ENCODE measurements at regions not wholly inside any gene's neighbourhood (a gene's known extent, or its start where the extent isn't known, plus 50 kb on each side); places are given as distances from the start of the nearest gene placed in this dataset.

DNA sequence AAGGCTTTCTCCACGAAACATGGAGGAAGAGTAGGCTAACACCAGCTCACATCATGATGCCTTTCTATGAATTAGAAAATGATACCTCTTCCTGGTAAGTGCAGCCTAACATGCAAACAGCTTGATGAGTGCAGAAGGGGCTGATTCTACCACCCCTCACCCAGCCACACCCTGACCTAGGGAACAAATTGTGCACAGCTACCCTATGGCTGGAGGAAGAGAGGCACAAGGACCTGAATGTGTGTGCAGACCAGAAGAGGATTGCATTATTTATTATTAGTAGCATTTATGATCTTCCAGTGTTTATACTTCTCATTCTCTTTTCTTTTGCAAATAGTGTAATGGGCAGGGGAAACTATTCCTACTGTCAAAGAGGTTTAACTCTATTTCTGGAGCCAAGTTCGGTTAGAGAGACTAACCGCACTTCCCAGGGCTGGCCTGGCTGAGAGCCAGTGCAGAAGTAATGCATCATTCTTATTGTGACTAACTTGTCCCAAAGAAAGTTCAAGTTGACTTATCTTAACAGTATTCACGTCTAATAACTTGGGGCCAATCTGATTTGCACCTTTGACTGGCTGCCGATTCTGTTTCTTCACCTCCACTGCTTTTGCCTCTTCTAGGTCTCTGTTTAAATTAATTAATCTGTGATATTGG, 237.5 kb downstream of the CD83 start:
- H3K36me3 ChIP-seq (ENCODE audit: control insufficient read depth, insufficient read depth, low read length), result no peaks in the 10 kb centered on the region
- H3K9me3 ChIP-seq (ENCODE audit: control insufficient read depth, insufficient read depth, low read length), result no peaks in the 10 kb centered on the region
- peaks cover 3% of the 10 kb centered on the region for H3K4me1 ChIP-seq (ENCODE audit: control insufficient read depth, insufficient read depth, low read length)
- H3K27me3 ChIP-seq (ENCODE audit: control insufficient read depth, insufficient read depth, low read length), result no peaks in the 10 kb centered on the region
- no peak overlapping the region for H3K9ac ChIP-seq (ENCODE audit: low read depth, low read length)
- H3K4me3 ChIP-seq (ENCODE audit: low read depth, low read length), result no peak overlapping the region

DNA sequence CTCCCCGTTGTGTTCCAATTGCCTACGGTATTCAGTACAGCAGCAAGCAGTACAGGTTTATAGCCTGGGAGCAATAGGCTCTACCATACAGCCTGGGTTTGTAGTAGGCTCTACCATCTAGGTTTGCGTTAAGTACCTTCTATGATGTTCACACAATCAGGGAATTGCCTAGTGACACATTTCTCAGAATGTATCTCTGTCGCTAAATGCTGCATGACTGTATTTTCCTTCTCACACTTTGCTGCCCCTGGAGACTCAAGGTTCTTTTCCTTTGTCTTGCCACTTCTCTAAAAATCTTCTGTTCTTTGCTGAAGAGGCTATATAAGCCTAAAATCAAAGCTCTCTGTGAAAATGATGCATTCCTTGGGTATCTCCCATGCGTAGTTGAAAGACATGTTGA, 241.9 kb downstream of the CD83 start:
- Histone ChIP-seq H3K9me3 (ENCODE audit: control insufficient read depth, insufficient read depth, low read length) (no peaks in the 10 kb centered on the region), H3K9ac (ENCODE audit: low read depth, low read length) (no peak overlapping the region), H3K4me1 (ENCODE audit: control insufficient read depth, insufficient read depth, low read length) (peaks cover 12% of the 10 kb centered on the region), H3K4me3 (ENCODE audit: low read depth, low read length) (no peak overlapping the region), H3K36me3 (ENCODE audit: control insufficient read depth, insufficient read depth, low read length) (no peaks in the 10 kb centered on the region), H3K27me3 (ENCODE audit: control insufficient read depth, insufficient read depth, low read length) (no peaks in the 10 kb centered on the region)

DNA sequence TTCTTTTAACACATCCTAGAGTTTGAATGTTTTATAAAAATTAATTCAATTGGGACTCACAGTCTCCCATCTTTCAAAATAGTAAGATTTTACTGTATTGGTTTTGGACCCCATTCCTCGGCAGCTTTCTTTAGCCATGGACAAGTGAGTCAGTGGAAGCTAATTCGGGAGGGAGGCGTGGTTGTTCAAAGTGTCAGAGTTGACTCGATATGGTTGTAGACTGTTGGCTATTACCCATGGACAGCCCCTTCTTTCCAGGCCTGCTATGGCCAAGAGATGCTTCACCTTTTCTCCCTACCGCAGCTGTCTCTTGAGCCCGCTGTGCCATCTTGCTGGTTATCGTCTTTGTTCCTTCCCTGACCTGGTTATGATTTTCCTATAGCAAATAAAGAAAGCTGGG, 243.0 kb downstream of the CD83 start:
- Histone ChIP-seq H3K4me3 (ENCODE audit: low read depth, low read length) (no peak overlapping the region), H3K36me3 (ENCODE audit: control insufficient read depth, insufficient read depth, low read length) (no peaks in the 10 kb centered on the region), H3K27me3 (ENCODE audit: control insufficient read depth, insufficient read depth, low read length) (no peaks in the 10 kb centered on the region), H3K9ac (ENCODE audit: low read depth, low read length) (no peak overlapping the region), H3K4me1 (ENCODE audit: control insufficient read depth, insufficient read depth, low read length) (peaks cover 12% of the 10 kb centered on the region), H3K9me3 (ENCODE audit: control insufficient read depth, insufficient read depth, low read length) (no peaks in the 10 kb centered on the region)

DNA sequence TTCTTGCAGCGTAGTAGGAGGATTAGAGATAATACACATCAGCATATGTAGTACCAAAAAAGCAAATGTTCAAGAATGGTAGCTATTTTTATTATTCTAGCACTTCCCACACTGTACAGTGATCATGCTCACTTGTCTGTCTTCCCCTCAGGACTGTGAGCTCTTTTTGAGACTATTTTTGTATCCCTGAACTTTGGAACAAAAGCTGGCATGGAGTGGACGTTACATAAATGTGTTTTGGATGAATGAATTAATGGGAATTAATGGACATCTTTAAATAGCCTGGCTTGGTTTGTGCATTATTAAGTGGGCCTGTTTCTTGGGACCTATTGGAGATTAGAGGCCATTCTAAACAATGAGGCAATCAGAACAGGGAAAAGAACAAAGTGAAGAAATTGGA, 243.7 kb downstream of the CD83 start:
- Histone ChIP-seq H3K9me3 (ENCODE audit: control insufficient read depth, insufficient read depth, low read length) (no peaks in the 10 kb centered on the region), H3K36me3 (ENCODE audit: control insufficient read depth, insufficient read depth, low read length) (no peaks in the 10 kb centered on the region), H3K27me3 (ENCODE audit: control insufficient read depth, insufficient read depth, low read length) (no peaks in the 10 kb centered on the region), H3K9ac (ENCODE audit: low read depth, low read length) (no peak overlapping the region), H3K4me3 (ENCODE audit: low read depth, low read length) (no peak overlapping the region), H3K4me1 (ENCODE audit: control insufficient read depth, insufficient read depth, low read length) (peaks cover 12% of the 10 kb centered on the region)

DNA sequence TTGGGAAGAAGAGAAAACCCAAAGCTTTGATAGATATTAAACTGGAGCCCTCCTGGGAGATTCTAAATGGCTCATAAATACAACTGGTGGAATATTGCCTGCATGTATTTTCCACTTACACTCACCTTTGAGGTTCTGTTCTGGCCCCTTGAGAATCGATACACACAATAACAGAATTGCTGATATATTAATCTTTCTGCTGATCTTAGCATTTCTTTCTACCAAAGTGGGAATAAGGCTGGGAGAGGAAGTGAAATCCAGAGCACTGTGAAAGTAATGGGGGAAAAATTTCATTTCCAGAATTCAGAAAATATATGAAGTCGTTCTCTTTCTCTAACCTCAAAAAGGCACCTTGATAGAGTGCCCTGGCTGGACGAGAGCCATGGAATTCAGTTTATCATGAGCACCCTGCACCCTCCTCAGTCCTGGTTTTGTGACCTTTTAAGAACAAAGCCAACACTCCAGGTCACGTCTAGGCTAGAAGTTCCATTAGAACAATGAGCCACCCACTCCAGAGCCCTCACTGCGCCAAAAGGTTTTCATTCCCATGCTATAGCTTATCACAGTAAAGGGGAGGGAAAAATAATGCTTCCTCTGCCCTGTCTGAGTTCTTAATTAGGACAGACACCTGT, 244.5 kb downstream of the CD83 start:
- H3K9ac ChIP-seq (ENCODE audit: low read depth, low read length), result no peak overlapping the region
- no peaks in the 10 kb centered on the region for H3K36me3 ChIP-seq (ENCODE audit: control insufficient read depth, insufficient read depth, low read length)
- H3K4me3 ChIP-seq (ENCODE audit: low read depth, low read length), result no peak overlapping the region
- H3K4me1 ChIP-seq (ENCODE audit: control insufficient read depth, insufficient read depth, low read length), result peaks cover 13% of the 10 kb centered on the region
- no peaks in the 10 kb centered on the region for H3K9me3 ChIP-seq (ENCODE audit: control insufficient read depth, insufficient read depth, low read length)
- H3K27me3 ChIP-seq (ENCODE audit: control insufficient read depth, insufficient read depth, low read length), result no peaks in the 10 kb centered on the region

DNA sequence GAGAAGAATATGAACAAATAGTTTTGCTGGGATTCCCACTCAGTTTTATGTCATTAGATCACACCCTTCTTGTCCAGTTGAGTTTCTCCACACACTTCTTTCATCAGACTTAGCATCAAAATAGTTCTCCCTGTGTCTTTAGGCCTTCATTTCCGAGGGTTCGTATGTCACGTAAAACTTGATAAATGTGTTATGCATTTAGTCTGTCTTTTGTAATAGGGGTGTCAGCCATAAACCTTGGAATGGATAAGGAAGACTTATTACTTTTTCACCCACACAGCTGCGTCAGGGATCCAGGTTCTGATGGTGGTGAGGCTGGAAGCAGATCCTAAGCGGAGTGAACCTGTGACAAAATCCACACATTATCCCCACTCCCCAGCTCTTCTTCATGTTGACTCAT, 246.8 kb downstream of the CD83 start:
- H3K4me1 ChIP-seq (ENCODE audit: control insufficient read depth, insufficient read depth, low read length), result peaks cover 14% of the 10 kb centered on the region
- no peak overlapping the region for H3K4me3 ChIP-seq (ENCODE audit: low read depth, low read length)
- no peaks in the 10 kb centered on the region for H3K9me3 ChIP-seq (ENCODE audit: control insufficient read depth, insufficient read depth, low read length)
- no peaks in the 10 kb centered on the region for H3K36me3 ChIP-seq (ENCODE audit: control insufficient read depth, insufficient read depth, low read length)
- H3K9ac ChIP-seq (ENCODE audit: low read depth, low read length), result no peak overlapping the region
- H3K27me3 ChIP-seq (ENCODE audit: control insufficient read depth, insufficient read depth, low read length), result no peaks in the 10 kb centered on the region

DNA sequence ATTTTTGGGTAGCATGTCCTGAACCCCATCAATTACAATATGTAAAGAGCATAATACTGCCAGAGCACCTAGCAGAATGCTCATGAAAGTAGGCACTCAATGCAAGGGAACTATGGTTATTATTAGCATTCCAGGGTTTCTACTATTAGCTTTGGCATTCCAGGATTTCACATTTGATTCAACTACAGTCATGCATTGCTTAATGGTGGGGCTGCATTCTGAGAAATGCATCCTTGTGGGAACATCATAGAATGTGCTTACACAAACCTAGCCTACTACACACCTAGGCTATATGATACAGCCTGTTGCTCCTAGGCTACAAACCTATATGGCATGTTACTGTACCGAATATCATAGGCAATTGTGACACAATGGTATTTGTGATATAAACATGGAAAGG, 247.8 kb downstream of the CD83 start:
- H3K4me3 ChIP-seq (ENCODE audit: low read depth, low read length), result no peak overlapping the region
- H3K9me3 ChIP-seq (ENCODE audit: control insufficient read depth, insufficient read depth, low read length), result no peaks in the 10 kb centered on the region
- no peak overlapping the region for H3K9ac ChIP-seq (ENCODE audit: low read depth, low read length)
- H3K4me1 ChIP-seq (ENCODE audit: control insufficient read depth, insufficient read depth, low read length), result peaks cover 17% of the 10 kb centered on the region
- no peaks in the 10 kb centered on the region for H3K36me3 ChIP-seq (ENCODE audit: control insufficient read depth, insufficient read depth, low read length)
- H3K27me3 ChIP-seq (ENCODE audit: control insufficient read depth, insufficient read depth, low read length), result no peaks in the 10 kb centered on the region

DNA sequence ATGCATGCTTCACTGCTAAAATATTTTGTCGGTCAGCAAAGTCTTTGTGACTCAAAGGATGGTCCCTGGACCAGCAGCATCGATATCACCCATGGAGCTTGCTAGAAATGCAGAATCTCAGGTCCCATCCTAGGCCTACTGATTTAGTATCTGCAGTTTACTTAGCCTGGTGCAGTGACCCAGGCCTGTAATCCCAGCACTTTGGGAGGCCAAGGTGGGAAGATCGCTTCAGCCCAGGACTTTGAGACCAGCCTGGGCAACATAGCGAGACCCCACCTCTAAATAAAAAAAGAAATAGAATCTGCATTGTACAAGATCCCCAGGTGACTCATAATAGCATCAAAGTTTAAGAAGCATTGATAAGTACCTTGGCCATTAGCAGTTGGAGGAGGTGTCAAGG, 248.7 kb downstream of the CD83 start:
- H3K27me3 ChIP-seq (ENCODE audit: control insufficient read depth, insufficient read depth, low read length), result no peaks in the 10 kb centered on the region
- no peaks in the 10 kb centered on the region for H3K36me3 ChIP-seq (ENCODE audit: control insufficient read depth, insufficient read depth, low read length)
- no peak overlapping the region for H3K4me3 ChIP-seq (ENCODE audit: low read depth, low read length)
- H3K9me3 ChIP-seq (ENCODE audit: control insufficient read depth, insufficient read depth, low read length), result no peaks in the 10 kb centered on the region
- H3K9ac ChIP-seq (ENCODE audit: low read depth, low read length), result no peak overlapping the region
- H3K4me1 ChIP-seq (ENCODE audit: control insufficient read depth, insufficient read depth, low read length), result peaks cover 17% of the 10 kb centered on the region

DNA sequence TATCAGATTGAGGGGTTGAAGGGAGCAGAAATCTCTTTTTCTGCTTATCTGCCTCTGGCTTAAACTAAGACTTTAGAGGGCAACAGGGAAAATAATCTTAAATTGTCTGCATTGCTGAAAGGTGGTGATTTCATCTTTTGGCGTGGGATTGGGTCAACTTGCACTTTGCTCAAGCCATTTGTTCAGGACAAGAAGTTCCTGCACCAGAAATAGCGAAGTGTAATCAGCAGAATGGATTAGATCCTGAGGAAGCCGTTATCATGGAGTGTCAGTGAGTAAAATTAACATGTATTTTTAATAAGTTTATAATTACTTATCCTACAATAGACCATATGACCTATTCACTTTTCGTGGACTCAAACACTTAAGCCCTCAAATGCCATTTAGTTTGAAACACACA, 249.3 kb downstream of the CD83 start:
- Histone ChIP-seq H3K36me3 (ENCODE audit: control insufficient read depth, insufficient read depth, low read length) (no peaks in the 10 kb centered on the region), H3K9me3 (ENCODE audit: control insufficient read depth, insufficient read depth, low read length) (no peaks in the 10 kb centered on the region), H3K27me3 (ENCODE audit: control insufficient read depth, insufficient read depth, low read length) (no peaks in the 10 kb centered on the region), H3K4me3 (ENCODE audit: low read depth, low read length) (no peak overlapping the region), H3K4me1 (ENCODE audit: control insufficient read depth, insufficient read depth, low read length) (peaks cover 16% of the 10 kb centered on the region), H3K9ac (ENCODE audit: low read depth, low read length) (no peak overlapping the region)

DNA sequence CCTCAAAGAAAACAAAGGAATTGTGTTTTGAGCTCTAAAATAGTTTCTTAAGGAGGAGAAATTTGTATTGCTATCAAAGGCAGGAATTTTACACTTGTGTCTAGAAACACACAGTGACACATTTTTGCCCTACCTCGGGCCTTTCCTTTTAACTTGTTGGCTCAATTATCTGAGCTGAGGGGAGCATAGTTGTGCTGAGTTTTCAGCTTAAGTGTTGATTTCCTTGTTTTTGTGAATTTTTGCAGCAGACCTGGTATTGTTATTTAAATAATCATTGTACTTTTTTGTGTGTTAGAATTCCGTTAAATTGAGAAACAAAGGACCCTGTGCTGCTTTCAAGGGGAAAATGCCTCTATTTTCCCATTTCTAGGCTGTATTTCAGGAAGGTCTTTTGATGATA, 249.7 kb downstream of the CD83 start:
- H3K9ac ChIP-seq (ENCODE audit: low read depth, low read length), result no peak overlapping the region
- H3K4me1 ChIP-seq (ENCODE audit: control insufficient read depth, insufficient read depth, low read length), result peaks cover 12% of the 10 kb centered on the region
- no peaks in the 10 kb centered on the region for H3K27me3 ChIP-seq (ENCODE audit: control insufficient read depth, insufficient read depth, low read length)
- H3K9me3 ChIP-seq (ENCODE audit: control insufficient read depth, insufficient read depth, low read length), result no peaks in the 10 kb centered on the region
- no peak overlapping the region for H3K4me3 ChIP-seq (ENCODE audit: low read depth, low read length)
- no peaks in the 10 kb centered on the region for H3K36me3 ChIP-seq (ENCODE audit: control insufficient read depth, insufficient read depth, low read length)

DNA sequence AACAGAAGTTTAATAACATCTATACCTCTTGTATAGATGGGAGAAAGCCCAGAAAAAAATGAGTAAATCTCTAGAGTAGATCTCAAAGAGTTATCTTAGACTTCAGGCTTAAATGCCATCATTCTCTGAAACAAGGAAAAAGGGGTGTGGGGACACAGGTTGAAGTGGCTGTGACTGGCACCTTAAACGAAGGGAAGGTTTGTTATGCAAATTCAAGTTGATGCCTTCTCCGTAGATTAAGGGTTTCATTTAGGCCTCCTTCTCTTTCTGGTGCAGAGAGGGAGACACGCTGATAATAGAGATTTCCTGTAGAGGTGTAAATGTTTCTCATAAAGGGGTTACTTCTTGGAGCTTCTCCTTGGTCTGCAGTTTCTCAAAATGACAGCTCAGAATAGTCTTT, 252.1 kb downstream of the CD83 start:
- no peak overlapping the region for H3K4me3 ChIP-seq (ENCODE audit: low read depth, low read length)
- H3K4me1 ChIP-seq (ENCODE audit: control insufficient read depth, insufficient read depth, low read length), result peaks cover 8% of the 10 kb centered on the region
- H3K27me3 ChIP-seq (ENCODE audit: control insufficient read depth, insufficient read depth, low read length), result no peaks in the 10 kb centered on the region
- no peaks in the 10 kb centered on the region for H3K9me3 ChIP-seq (ENCODE audit: control insufficient read depth, insufficient read depth, low read length)
- H3K36me3 ChIP-seq (ENCODE audit: control insufficient read depth, insufficient read depth, low read length), result no peaks in the 10 kb centered on the region
- H3K9ac ChIP-seq (ENCODE audit: low read depth, low read length), result no peak overlapping the region

DNA sequence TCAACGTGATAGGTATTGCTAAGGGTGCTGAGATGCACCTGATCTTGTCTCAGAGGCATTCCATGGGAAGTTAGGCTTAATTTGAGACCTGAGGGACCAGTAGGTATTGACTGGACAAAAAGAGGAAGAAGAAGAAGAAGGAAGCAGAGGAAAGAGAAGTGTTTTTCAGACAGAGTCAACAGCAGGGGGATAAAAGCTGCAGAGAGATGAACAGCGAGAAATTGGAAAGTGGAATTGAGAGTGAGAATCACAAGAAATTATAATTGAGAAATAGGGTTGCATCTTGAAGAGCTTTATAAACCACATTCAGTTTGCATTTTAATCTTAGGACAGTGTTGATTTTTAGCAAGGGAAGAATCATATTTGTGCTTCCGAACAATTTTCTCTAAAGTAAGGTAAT, 254.0 kb downstream of the CD83 start:
- Histone ChIP-seq H3K9ac (ENCODE audit: low read depth, low read length) (no peak overlapping the region), H3K36me3 (ENCODE audit: control insufficient read depth, insufficient read depth, low read length) (no peaks in the 10 kb centered on the region), H3K9me3 (ENCODE audit: control insufficient read depth, insufficient read depth, low read length) (peaks cover 2% of the 10 kb centered on the region), H3K4me3 (ENCODE audit: low read depth, low read length) (no peak overlapping the region), H3K27me3 (ENCODE audit: control insufficient read depth, insufficient read depth, low read length) (no peaks in the 10 kb centered on the region), H3K4me1 (ENCODE audit: control insufficient read depth, insufficient read depth, low read length) (peaks cover 8% of the 10 kb centered on the region)
